ENCODE measurements at regions not wholly inside any gene's neighbourhood (a gene's known extent, or its start where the extent isn't known, plus 50 kb on each side); places are given as distances from the start of the nearest gene placed in this dataset.

DNA sequence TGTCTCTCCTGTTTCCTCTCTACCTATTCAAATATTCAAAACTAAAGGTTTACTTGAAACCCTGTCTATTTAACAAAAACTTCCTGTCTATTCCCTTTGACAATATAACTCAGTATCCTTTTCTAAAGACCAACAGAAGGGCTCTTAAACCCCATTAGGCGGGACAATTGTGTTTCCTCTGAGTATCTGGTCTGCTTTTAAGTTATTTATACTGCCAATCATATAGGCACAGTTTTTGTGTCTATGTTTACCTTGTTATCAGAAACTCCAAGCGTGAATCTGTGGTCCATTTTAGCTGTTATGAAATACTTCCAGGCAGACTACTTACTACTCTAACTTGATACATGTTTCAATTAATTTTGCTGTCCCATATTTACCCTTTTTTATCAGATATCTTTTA lies 350.0 kb upstream of the CTSO start:
- Histone ChIP-seq H3K4me1 (no peaks in the 10 kb centered on the region), H3K27ac (no peak overlapping the region), H3K27me3 (ENCODE audit: insufficient read depth in 3 of 3, low read length in 2 of 3) (no peaks in the 10 kb centered on the region), H3K4me3 (no peak overlapping the region), H3K36me3 (ENCODE audit: insufficient read depth in 1 of 2, low read depth in 1 of 2) (no peaks in the 10 kb centered on the region), H3K9me3 (no peaks in the 10 kb centered on the region)
- DNase-seq (no peak), ATAC-seq (no peak)
- WGBS, 3 donors, result 81 to 88% (median 83%) methylated on average over 2 of the region's 2 CpGs
- intact Hi-C loops (cut with DNase I), result no loop called here
- TF ChIP-seq, protein P1, sequence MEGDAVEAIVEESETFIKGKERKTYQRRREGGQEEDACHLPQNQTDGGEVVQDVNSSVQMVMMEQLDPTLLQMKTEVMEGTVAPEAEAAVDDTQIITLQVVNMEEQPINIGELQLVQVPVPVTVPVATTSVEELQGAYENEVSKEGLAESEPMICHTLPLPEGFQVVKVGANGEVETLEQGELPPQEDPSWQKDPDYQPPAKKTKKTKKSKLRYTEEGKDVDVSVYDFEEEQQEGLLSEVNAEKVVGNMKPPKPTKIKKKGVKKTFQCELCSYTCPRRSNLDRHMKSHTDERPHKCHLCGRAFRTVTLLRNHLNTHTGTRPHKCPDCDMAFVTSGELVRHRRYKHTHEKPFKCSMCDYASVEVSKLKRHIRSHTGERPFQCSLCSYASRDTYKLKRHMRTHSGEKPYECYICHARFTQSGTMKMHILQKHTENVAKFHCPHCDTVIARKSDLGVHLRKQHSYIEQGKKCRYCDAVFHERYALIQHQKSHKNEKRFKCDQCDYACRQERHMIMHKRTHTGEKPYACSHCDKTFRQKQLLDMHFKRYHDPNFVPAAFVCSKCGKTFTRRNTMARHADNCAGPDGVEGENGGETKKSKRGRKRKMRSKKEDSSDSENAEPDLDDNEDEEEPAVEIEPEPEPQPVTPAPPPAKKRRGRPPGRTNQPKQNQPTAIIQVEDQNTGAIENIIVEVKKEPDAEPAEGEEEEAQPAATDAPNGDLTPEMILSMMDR (IDR thresholded peaks at IDR 0.05), result no peak

DNA sequence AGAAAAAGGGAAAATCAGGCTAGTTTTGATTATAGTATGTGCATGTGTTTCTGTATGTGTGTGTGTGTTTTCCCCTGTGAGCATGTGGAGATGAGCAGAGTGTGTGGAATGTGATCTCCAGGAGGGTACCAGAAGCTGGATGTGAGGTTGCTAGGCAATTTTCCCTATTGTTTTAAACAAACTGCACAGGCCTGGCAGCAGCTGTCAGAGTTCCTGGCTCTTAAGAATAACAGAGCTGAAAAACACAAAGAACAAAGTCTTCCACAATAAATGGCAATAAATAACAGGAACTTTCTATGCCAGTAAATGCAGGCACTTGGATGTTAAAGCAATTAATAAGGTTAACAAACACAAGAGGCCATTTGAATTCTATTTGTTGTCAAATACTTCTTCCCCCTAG lies 344.6 kb upstream of the CTSO start:
- Histone ChIP-seq H3K27me3 (ENCODE audit: insufficient read depth in 3 of 3, low read length in 2 of 3) (no peaks in the 10 kb centered on the region), H3K9me3 (no peaks in the 10 kb centered on the region), H3K36me3 (ENCODE audit: insufficient read depth in 1 of 2, low read depth in 1 of 2) (no peaks in the 10 kb centered on the region), H3K27ac (no peak overlapping the region), H3K4me1 (no peaks in the 10 kb centered on the region), H3K4me3 (no peak overlapping the region)
- ATAC-seq (no peak), DNase-seq (no peak)
- intact Hi-C loops (cut with DNase I), result no loop called here
- TF ChIP-seq, protein P1 (IDR thresholded peaks at IDR 0.05), result no peak

DNA sequence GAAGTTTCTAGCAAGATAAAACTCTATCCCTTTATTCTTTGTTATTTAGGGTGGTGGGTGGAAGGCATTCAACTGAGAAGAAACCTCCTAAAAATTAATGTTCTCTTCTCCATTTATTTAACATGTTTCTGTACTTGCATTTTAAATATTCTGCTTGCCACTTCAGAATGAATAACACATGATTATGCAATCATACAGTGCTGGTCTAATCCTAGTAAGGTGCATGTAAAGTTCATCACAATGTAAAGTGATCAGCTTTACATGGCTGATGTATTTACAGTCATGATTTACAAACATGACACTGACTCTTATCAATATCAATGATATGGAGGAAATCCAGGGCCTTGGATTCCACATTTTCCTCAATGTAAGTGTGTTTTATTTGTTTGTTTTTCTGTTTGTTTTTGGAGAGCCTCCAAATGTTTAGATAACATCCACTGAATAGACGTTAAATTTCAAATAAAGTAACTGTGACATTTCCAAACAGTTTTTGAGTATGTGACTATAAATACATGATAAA lies 342.1 kb upstream of the CTSO start:
- Histone ChIP-seq H3K27me3 (ENCODE audit: insufficient read depth in 3 of 3, low read length in 2 of 3) (no peaks in the 10 kb centered on the region), H3K27ac (no peak overlapping the region), H3K4me3 (no peak overlapping the region), H3K4me1 (no peaks in the 10 kb centered on the region), H3K9me3 (no peaks in the 10 kb centered on the region), H3K36me3 (ENCODE audit: insufficient read depth in 1 of 2, low read depth in 1 of 2) (no peaks in the 10 kb centered on the region)
- 65 to 78% (median 75%) methylated on average over 1 of the region's 1 CpG for WGBS, 3 donors
- ATAC-seq (no peak), DNase-seq (no peak)
- intact Hi-C loops (cut with DNase I), result no loop called here
- TF ChIP-seq, protein P1 (IDR thresholded peaks at IDR 0.05), result no peak

DNA sequence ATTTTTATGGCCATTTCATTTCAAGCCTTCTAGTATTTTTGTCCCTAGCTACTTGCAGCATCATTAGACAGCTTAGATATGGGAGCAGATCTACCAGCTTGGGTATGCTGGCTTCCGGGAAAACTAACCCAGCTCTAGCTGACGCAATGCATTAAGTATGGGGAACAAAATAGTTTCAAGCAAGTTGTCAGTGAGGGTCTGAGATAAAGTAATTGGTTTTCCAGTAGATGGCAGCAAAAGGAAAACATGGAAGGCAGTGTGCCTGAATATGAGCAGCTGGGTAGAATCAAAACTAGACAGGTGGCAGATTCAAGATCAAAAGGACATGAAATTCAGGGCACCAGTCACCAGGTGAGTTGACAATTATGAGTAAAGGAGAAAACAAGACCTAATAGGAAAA lies 340.9 kb upstream of the CTSO start:
- intact Hi-C loops (cut with DNase I), result no loop called here

More for the DNA sequence above, 340.9 kb upstream of the CTSO start:
- Histone ChIP-seq H3K27ac (no peak overlapping the region), H3K4me3 (no peak overlapping the region), H3K27me3 (ENCODE audit: insufficient read depth in 3 of 3, low read length in 2 of 3) (no peaks in the 10 kb centered on the region), H3K36me3 (ENCODE audit: insufficient read depth in 1 of 2, low read depth in 1 of 2) (no peaks in the 10 kb centered on the region), H3K4me1 (no peaks in the 10 kb centered on the region), H3K9me3 (no peaks in the 10 kb centered on the region)
- no peak for DNase-seq
- WGBS, 3 donors, result 17 to 45% (median 23%) methylated on average over 2 of the region's 2 CpGs
- TF ChIP-seq, protein P1 (IDR thresholded peaks at IDR 0.05), result peak; percentile 19
- ATAC-seq, result no peak
